CD4-positive, alpha-beta T cell treated with Interleukin-4 for 4 hours (primary cell): ENCODE measurements at regions not wholly inside any gene's neighbourhood (a gene's known extent, or its start where the extent isn't known, plus 50 kb on each side); places are given as distances from the start of the nearest gene placed in this dataset.
"Not testable (repeated sequence)": the region's sequence is repeated elsewhere in the genome, so short reads cannot be mapped to it uniquely, and the experiment has no call there.

Experiments used
- DNase-seq: peaks from one replicate; pipeline ENCODE4 v3.0.0-alpha.2; 2020

DNA sequence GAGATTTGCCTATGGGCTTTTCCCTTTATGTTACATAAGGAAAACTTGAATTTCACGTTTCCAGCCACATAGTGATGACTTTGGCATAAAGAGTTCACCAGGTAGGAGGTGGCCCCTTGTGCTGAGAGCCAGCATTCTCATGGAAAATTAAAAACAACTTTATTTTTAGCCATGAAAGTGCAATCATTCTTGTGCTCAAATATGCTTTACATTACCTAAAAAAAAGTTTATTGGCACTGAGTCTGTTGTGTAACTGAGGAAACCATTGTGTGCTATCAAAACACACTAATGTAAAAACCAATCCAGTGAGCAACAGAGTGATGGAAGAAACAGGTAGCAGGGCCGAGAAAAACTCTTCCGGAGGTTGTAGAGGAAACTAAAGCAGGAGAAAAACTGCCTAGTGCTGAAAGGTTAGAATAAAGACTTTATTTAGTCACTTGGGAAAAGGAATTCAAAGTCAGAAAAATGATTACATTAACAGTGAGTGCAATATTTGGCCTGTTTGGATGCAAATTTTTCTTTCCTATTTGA, 332.9 kb upstream of the TMC3 start:
- DNase-seq, result not testable (repeated sequence)

DNA sequence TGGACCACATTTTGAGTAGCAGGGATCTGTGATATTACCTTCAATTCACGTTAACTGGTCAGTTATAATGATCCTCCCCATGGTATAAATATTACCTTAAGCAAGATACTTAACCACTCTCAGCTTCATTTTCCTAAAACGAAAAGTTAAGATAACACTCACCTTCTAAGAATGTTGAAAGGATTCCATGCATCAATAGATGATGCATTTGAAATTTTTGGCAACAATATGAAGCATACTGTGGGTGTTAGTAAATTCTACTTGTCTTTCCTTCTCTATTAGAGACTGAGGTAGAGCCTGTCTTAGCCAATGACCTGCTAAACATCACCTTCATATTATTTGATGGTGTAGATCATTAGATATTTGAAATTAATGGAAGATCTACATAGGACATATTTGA, 331.7 kb upstream of the TMC3 start:
- not testable (repeated sequence) for DNase-seq

DNA sequence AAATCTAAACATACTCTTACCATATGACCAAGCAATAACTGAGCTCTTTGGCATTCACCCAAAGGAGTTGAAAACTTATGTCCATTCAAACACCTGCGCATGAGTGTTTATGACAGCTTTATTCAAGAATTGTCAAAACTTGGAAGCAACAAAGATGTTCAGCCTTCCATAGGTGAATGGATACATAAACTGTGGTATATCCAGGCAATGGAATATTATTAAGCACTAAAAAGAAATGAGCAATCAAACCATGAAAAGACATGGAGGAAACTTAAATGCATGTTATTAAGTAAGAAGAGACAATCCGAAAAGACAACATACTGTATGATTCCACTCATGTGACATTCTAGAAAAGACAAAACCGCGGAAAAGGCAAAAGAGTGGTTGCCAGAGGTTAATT, 312.0 kb upstream of the TMC3 start:
- DNase-seq, result no peak

DNA sequence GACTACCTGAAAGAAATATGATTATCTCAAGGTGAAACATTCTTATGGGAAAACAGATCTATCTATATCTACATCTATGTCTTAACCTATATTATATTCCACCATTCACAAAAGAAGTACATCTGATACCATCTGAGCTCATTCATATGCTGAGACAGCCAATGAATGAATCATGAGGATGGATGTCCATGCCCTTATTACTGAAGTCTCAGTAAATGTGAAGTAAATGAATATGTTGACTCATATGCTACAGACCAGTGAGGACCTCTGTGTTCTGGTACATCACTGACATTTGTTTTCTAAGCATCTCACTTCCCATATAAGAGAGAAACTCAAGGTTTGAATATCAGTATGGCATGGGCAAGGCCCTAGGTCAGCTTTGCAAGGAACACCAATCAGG, 311.2 kb upstream of the TMC3 start:
- DNase-seq, result no peak

DNA sequence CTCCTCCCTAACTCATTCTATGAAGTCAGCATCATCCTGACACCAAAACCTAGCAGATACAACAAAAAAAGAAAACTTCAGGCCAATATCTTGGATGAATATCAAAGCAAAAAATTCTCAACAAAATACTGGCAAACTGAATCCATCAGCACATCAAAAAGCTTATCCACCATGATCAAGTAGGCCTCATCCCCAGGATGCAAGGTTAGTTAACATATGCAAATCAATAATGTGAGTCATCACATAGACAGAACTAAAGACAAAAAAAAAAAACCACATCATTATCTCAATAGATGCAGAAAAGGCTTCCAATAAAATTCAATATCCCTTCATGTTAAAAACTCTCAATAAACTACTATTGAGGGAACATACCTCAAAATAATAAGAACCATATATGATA, 306.8 kb upstream of the TMC3 start:
- no peak for DNase-seq

DNA sequence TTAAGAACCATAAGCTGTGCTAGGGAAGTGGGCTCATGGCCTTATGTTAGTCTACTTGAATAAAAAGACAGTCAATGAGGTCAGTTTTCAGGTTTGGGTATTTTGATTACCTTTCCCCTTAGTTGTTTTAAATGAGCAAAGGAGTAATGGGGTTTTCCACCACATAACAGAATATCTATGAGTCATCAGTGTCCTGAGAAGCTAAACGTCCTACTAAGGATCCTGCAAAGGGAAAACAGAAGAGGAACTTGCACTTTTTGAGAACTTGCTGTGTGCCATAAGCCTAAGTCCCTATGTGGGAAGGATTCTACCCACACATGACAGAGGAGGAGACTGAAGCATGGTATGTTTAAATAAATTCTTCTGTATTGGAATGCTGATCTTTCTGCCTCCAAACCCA, 292.8 kb upstream of the TMC3 start:
- no peak for DNase-seq

DNA sequence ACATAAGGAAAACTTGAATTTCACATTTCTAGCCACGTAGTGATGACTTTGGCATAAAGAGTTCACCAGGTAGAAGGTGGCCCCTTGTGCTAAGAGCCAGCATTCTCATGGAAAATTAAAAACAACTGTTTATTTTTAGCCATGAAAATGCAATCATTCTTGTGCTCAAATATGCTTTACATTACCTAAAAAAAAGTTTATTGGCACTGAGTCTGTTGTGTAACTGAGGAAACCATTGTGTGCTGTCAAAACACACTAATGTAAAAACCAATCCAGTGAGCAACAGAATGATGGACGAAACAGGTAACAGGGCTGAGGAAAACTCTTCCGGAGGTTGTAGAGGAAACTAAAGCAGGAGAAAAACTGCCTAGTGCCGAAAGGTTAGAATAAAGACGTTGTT, 287.0 kb upstream of the TMC3 start:
- DNase-seq, result no peak

DNA sequence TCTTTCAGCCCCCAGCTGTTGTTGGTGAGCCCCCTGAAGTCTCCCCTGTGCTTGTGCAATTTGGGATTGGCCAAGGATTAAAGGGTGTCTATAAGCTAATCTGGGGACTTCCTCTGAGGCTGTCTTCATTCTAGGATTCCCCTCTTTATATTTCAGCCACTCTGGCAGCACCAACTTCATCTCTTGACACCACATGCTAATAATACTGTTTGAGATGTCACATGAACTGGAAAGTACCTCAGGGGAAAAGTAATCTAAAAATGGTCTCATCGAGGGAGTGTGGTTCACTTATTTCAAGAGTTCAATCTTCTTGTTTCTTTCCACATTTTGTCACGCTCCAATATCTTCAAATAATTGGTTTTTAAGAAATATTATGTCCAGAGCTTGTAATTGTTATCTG, 279.2 kb upstream of the TMC3 start:
- DNase-seq, result no peak

DNA sequence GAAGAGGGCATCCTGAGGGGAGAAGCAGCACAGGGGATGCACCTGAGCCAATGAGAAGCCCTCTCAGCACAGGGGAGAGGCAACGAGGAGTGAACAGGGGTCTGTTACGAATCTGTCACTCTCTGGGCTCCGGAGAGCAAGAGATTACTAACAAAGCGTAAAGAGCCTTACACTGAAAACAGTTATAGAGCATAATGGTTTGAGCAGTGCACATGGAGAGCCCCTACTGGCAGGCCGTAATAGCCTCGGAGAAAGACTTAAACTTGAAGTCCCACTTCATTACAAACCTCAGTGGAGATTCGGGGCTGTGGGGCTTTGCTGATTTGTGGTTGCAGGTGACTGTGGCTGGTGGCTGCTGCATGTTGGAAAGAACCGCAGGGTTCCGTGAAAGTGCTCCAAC, 271.5 kb upstream of the TMC3 start:
- no peak for DNase-seq

DNA sequence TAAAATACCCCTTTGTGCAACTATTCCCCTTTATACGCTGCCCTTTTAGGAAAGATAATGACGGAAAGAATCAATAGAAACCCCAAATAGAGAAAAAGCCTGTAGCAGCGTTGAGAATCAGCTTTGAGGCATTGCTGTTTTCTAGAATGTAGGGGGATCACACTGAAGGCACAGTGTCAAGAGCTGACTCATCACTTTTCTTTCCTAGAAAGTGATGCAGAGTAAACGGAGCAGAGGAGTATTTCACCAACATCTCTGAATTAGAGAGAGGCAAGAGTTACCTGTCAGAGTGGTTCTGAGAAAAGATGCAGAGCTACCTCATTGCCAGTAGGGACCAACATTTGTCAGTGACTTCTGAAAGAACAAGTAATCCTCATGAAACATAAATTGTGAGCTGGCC, 269.8 kb upstream of the TMC3 start:
- DNase-seq, result no peak

DNA sequence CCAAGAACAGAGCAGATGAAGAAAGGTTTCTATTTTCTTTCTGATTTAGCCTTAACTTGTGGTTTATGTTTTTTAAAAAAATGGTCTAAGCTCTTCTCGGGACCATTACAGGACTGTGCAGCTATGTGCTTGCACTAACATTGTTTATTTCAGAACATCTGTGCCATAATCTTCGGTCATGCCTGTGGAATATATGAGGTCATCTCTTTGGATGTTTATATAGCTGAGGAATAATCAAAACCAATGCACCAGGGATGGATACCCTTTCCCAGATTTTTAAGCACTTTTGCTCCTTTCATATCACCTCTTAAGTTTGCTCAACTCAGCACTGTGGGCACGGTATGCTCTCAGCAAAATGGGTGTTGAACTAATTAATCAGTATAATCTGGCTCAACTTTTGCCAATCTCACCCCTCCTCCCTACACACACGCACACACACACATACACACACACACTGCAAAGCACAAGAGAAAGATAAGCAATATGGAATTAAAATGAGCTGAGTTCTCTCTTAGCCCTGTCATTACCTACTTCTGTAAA, 268.5 kb upstream of the TMC3 start:
- DNase-seq, result no peak

DNA sequence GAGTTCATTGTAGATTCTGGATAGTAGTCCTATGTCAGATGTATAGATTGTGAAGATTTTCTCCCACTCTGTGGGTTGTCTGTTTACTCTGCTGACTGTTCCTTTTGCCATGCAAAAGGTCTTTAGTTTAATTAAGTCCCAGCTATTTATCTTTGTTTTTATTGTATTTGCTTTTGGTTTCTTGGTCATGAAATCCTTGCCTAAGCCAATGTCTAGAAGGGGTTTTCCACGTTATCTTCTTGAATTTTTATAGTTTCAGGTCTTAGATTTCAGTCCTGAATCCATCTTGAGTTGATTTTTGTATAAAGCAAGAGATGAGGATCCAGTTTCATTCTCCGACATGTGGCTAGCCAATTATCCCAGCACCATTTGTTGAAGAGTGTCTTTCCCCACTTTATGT, 262.1 kb upstream of the TMC3 start:
- not testable (repeated sequence) for DNase-seq

DNA sequence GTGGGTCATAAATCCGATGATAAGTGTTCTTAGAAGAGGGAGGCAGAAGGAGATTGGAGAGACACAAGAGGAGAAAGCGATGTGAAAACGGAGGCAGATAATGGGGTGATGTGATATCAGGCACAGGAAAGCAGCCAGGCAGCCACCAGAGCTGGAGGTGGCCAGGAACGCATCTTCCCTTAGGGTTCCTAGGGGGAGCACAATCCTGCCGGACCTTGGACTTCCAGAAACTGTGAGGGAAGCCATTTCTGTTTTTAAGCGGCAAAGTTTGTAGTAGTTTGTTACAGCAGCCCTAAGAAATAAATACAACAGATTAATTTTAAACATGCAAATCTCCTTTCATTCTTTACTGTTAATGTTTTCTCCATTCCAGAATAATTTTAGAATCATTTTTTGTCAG, 259.9 kb upstream of the TMC3 start:
- no peak for DNase-seq

DNA sequence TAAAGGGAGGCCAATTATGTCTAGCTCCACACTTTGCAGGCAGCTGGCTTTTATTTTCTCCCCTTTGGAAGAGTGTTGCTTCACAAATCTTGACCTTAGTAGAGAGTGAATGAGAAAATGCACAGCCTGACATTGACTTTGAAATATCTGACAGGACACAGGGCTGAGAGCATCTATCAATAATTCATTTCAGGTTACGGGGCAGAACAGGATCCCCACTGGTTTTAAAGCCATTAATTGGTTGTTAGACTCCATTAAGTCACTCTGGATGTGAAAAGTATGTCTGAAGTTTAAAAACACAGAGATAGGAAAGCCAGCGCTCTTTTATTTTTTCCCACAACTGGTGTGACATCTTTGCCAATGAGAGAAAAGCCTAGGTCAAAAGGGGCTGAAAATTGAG, 251.9 kb upstream of the TMC3 start:
- DNase-seq, result no peak

DNA sequence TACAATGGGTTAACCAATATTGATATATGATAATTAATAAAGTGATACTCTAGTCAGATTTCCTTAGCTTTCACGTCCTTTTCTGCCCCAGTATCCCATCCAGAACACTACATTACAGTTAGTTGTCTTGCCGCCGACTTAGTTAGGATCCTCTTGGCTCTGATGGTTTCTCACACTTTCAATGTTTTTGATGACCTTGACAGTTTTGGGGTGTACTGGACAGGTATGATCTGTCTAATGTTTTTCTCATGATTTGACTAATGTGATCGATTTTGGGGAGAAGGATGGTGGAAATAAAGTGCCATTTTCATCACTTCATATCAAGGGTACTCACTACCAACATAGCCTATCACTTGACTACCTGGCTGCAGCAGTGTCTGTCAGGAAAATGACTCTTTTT, 245.0 kb upstream of the TMC3 start:
- no peak for DNase-seq

DNA sequence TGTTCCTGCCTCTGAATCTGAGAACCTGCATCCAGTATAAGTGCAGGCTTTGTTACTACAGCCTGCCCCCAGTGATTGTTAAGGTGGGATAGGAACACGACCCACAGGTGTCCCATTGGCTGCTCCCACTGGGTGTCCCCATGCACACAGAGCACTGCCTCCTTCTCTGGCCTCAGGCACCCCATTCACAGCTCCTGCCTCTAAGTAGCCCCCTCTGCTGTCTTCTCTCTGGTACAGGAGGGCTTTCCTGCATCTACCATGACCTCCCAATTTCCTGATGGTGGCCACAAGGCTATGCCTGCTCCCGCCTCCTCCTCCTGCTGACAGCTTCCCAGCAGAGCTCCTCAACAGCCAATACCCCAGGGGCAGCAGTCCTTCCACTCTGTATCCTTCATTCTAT, 238.6 kb upstream of the TMC3 start:
- DNase-seq, result no peak

DNA sequence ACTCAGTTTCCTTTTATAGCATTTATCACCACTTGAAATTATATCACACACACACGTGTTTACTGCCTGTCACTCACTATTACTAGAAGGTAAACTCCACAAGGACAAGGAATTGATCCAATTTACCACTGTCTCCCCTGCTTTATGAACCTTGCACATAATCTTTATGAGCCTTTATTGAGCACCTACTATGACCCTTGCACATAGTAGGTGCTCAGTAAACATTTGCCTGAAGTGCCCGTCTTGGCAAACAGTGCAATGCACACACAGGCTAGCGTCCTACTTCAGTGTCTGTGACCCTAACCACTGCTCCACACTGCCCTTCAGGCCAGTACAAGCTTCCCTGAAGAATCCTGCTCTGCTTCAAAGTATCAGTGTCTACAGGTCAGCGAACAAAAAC, 237.7 kb upstream of the TMC3 start:
- no peak for DNase-seq

DNA sequence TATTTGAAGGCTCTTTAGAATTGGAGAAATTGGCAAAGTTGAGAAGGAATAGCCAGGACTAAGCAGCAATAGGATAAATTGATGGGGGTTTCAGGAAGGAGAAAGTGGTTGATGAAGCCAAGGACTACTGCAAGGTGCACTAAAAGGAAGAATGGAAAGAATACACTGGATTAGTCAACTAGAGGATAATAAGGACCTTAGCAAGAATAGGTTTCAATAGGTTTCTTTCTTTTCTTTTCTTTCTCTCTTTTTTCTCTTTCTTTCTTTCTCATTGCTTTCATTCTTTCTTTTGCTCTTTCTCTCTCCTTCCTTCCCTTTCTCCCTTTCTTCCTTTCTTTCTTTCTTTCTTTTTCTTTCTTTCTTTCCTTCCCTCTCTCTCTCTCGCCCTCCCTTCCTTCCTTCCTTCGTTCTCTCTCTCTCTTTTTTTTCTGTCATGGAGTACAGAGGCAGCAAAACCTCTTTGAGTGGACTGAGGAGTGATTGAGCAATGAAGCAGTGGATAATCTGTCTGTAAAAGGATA, 234.4 kb upstream of the TMC3 start:
- no peak for DNase-seq

DNA sequence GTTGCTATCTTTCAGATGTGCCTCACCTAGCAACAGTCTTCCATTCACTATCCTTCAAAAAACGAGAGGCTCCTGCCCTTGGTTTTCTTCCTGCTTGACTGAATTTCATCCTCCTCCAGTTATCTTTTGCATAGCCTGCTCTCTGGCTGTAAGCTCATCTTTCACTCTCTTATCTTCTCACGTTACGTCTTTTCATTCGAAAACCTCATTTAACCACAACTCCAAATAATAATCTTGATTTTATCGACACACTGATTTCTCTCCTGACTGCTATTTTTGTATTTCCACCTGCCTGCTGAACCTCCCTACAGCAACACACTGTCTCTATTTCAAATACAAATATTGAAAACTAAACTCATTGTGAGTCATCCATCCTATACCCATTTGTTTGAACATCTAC, 230.7 kb upstream of the TMC3 start:
- no peak for DNase-seq

DNA sequence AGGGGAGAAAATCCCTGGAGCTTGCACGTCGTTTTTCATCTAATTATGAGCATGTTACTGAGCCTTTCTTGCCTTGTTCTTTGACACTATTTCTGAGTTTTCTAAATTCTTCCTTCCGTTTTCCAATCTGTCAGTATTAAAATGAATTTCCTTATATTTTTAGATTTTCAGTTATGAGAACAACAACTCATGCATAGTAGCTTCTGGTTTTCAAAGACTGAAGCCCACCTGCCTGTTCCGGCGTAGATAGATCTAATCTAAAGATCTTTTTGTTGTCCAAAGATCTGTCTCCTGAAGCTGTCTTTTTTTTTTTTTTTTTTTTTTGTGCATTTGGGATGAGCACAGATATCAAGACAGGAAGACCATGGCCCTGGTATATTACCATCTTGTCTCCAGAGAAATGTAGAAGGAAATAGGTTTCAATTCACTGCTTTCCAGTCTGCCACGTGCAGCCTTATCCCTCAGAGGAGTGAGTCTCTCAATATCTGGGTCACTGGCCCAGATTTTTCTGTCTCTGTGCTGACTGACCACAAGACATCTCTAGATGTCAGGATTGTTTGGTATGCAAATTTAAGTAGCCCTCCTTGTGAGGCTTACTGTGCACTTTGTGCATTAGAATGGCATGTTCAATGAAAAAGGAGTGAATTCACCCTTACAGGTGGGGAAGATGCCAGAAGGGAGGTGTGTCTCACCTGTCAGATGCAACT, 222.3 kb upstream of the TMC3 start:
- no peak for DNase-seq

DNA sequence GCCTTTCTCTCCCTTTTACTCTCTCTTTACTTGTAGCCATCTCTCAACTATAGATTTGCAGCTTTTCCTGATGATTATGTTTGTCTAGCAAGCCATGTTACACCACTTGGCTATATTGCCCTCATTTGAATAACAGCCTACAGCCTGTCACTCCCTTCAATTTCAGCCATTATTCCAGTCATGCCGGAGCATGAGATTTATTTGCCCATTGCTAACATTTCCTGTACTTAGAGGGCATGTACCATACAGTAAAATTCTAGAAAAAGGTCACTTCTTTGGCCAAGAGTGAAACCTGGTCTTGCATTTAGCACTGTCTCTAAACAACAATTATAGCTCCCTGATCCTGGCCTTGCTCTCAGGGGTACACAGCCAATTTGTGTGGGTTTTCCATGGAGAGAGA, 221.7 kb upstream of the TMC3 start:
- no peak for DNase-seq

DNA sequence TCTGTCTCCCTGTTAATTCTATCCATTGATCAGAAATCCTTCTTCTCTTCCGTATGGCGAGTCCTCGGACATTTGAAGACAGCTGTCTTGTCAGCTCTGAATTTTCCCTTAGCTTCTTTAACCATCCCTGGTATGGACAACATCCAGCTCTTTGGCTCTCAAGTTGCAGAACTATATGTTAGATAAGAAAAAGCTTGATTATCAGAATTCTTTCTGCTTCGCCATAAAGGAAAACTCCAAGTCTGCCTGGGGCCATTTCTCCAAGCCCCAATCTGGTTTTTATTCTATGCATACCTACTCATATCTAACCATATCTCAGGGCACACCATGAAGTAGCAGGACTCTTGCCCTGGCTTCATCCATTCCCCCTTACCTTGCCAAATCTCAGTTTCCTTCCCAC, 215.7 kb upstream of the TMC3 start:
- no peak for DNase-seq

DNA sequence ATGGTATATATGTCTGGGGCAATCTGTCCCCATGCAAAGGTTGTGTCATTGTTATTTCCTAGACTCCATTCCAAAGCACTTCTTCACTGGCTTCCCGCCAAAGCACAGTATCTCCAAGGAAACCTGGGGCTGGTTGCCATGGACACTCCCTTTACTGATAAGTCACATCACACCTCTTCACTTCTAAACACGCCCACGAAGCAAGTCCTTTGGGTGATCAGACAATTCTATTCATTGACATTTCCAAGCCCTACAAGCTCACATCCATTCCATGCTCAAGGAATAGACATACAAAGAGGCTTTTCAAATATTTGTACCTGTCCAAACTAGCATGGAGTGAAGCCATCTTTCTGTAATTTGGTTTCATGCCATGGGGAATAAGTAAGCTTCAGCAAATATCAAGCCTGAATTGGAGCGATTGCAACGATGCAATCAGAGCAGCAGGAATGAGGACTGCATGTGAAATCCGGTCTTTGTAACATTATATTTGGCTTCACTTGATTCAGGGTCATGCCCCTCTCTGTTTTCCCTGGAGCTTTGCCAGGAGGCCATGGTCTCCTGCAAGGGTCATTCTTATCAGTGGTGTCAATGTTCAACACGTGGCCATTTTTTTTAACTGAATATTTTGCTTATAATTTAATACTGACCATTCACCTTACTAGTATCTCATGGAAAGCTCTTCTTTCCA, 201.6 kb upstream of the TMC3 start:
- no peak for DNase-seq

DNA sequence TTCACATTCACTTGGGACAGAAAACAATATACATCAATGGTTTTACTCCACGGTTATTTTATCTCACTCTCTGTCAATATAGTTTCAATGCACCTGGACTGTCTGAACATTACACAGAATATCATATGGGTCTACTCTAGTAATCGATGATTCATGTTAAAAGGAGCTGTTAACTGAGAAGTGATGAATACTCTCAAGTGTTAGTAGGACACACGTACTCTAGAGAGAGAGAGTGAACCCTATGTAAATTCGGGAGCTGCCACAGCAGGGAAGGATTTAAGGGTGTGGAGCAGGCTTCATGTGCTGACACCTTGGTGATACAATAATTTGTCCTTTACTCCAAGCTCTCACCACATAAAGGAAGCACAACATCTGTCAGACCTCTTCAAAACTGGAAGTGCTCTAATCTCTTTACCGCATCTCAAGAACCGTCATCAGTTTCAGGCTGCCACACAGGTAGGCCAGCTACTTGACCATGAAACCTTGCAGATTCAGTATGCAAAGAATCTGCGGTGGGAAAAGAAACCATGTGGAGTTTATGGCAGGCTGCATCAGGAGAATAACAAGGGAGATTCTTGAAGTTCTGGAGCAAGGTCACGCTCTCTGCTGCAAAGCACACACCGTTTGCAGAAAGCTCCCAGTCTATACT, 199.2 kb upstream of the TMC3 start:
- DNase-seq, result no peak
